ENCODE measurements at regions not wholly inside any gene's neighbourhood (a gene's known extent, or its start where the extent isn't known, plus 50 kb on each side); places are given as distances from the start of the nearest gene placed in this dataset.

DNA sequence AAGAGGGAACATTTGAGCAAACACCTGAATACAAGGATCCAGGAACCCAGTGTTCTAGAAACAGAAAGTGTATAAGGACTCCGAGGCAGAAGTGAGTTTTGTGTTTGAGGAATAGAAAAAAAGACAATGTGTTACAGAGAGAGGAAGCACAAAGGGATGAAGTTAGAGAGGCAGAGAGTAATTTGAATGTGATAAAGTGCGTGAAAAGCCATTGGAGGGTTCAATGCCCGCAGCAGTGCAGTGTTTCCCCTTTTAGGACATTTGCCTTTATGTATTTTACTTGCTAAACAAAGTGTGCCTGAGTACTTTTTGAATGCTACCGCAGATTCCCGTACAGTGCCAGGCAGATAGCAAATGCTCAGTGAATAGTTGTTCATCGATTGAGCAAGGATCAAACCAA lies 508.5 kb downstream of the RAB38 start:
- no peak for TF ChIP-seq CTCF (IDR thresholded peaks at IDR 0.05; ENCODE audit: extremely low read depth, insufficient read depth, missing control alignments)
- in situ Hi-C loops (cut with MboI; ENCODE audit: low pct_unique_long_range_greater_than_20kb, low sequenced_read_pairs, unreplicated experiment) = no loop called here
- DNase-seq (ENCODE audit: low spot score) = no peak

DNA sequence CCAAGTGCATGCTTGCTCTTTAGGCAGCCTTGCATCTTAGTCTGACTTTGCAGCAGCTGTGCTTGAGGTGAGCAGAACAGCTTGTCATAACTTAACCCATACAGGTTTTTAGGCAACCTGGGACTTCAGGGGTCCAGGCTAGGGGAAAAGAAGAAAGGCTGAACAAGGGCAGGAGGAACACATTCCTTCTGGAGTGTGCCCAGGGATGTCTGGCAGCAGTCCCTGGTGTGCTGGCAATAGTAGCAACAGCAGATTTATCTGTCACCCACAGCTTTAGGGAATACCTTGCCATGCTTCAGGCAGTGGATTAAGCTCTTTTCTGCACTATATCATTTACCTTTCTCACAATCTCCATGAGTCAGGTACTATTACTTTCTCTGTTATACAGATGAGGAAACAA lies 513.0 kb downstream of the RAB38 start:
- TF ChIP-seq CTCF (IDR thresholded peaks at IDR 0.05; ENCODE audit: extremely low read depth, insufficient read depth, missing control alignments) = no peak
- in situ Hi-C loops (cut with MboI; ENCODE audit: low pct_unique_long_range_greater_than_20kb, low sequenced_read_pairs, unreplicated experiment) = no loop called here
- DNase-seq (ENCODE audit: low spot score) = no peak

- no peak for DNase-seq (ENCODE audit: low spot score)
- TF ChIP-seq CTCF (IDR thresholded peaks at IDR 0.05; ENCODE audit: extremely low read depth, insufficient read depth, missing control alignments) = no peak
- in situ Hi-C loops (cut with MboI; ENCODE audit: low pct_unique_long_range_greater_than_20kb, low sequenced_read_pairs, unreplicated experiment) = no loop called here
These were observed 514.1 kb downstream of the RAB38 start for GRCh38 chr11:87660926-87661660.

- in situ Hi-C loops (cut with MboI; ENCODE audit: low pct_unique_long_range_greater_than_20kb, low sequenced_read_pairs, unreplicated experiment) = no loop called here
- DNase-seq (ENCODE audit: low spot score) = no peak
- no peak for TF ChIP-seq CTCF (IDR thresholded peaks at IDR 0.05; ENCODE audit: extremely low read depth, insufficient read depth, missing control alignments)
These were observed 515.4 kb downstream of the RAB38 start for GRCh38 chr11:87659807-87660206.

DNA sequence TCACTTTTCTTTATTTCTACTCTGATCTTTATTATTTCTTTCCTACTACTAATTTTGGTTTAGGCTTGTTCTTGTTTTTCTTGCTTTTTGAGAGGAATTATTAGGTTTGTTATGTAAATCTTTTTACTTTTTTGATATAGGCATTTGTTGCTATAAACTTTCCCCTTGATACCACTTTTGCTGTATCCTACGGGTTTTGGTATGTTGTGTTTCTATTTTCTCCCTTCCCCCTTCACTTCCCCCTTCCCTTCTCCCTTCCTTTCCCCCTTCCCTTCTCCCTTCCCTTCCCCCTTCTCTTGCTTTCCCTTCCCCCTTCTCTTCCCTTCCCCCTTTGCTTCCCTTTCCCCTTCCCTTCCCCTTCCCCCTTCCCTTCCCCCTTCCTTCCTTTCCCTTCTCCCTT lies 529.6 kb downstream of the RAB38 start:
- no peak for TF ChIP-seq CTCF (IDR thresholded peaks at IDR 0.05; ENCODE audit: extremely low read depth, insufficient read depth, missing control alignments)
- in situ Hi-C loops (cut with MboI; ENCODE audit: low pct_unique_long_range_greater_than_20kb, low sequenced_read_pairs, unreplicated experiment) = no loop called here
- DNase-seq (ENCODE audit: low spot score) = no peak

DNA sequence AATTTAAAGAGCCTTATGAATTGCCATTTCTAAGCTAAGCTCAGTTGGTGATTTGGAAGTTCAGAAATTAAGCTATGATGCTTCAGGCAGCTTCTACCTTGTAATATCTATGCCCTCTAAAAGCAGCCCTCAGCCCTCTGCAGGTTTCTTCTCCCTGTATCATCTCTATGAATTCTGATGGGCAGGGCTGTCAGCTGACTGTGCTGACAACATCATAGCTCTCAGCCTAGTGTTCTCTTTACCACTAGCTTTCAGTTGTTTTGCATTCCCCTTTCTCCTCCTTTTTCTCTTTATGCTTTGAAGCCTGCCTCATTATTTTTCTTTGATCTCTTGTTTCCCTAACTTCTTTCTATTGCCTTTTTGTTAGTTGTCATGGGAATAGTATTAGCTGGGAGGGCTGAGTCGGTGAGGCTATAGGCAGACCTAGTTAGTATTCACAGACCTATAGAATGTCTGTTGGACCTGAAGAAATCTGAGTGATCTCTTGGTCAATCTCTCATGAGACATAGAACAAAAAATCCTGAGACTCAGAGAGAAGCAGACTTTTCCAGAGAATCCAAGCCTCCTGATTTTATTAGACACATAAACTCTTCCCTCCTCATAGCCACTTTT lies 535.4 kb downstream of the RAB38 start:
- TF ChIP-seq CTCF (IDR thresholded peaks at IDR 0.05; ENCODE audit: extremely low read depth, insufficient read depth, missing control alignments) = no peak
- DNase-seq (ENCODE audit: low spot score) = no peak
- in situ Hi-C loops (cut with MboI; ENCODE audit: low pct_unique_long_range_greater_than_20kb, low sequenced_read_pairs, unreplicated experiment) = no loop called here
